Nephron (organoid): ENCODE measurements at regions not wholly inside any gene's neighbourhood (a gene's known extent, or its start where the extent isn't known, plus 50 kb on each side); places are given as distances from the start of the nearest gene placed in this dataset.
"Not testable (repeated sequence)": the region's sequence is repeated elsewhere in the genome, so short reads cannot be mapped to it uniquely, and the experiment has no call there.

Experiments
- H3K27ac Mint-ChIP-seq, 3 experiments: 2 replicates each; pipeline ENCODE4 v1.8.0; 2020; ENCODE audit warnings: mixed read lengths in 3 of 3, mild to moderate bottlenecking in 2 of 3, moderate library complexity in 1 of 3
- H3K27me3 Mint-ChIP-seq: 2 replicates; pipeline ENCODE4 v1.8.0; 2021; ENCODE audit warnings: low read depth, mild to moderate bottlenecking, moderate library complexity, mixed read lengths
- H3K36me3 Mint-ChIP-seq: 2 replicates; pipeline ENCODE4 v1.8.0; 2020; ENCODE audit warnings: low read depth, mixed read lengths
- H3K4me1 Mint-ChIP-seq: 2 replicates; pipeline ENCODE4 v1.8.0; 2020; ENCODE audit warnings: mixed read lengths
- H3K4me3 Mint-ChIP-seq, 3 experiments: 2 replicates each; pipeline ENCODE4 v1.8.0; 2020; ENCODE audit warnings: mild to moderate bottlenecking in 3 of 3, mixed read lengths in 3 of 3, moderate library complexity in 2 of 3
- H3K9me3 Mint-ChIP-seq: 2 replicates; pipeline ENCODE4 v1.8.0; 2020; ENCODE audit warnings: mixed read lengths
- TF ChIP-seq, protein P1 (sequence below), 3 experiments: fragments of 200-600 bp; sonication (generic); IDR thresholded peaks; one replicate each; pipeline ENCODE4 v1.5.0; 2021; ENCODE audit warnings: antibody characterized with exemption in 3 of 3; ENCODE audit not compliant: unreplicated experiment in 3 of 3

DNA sequence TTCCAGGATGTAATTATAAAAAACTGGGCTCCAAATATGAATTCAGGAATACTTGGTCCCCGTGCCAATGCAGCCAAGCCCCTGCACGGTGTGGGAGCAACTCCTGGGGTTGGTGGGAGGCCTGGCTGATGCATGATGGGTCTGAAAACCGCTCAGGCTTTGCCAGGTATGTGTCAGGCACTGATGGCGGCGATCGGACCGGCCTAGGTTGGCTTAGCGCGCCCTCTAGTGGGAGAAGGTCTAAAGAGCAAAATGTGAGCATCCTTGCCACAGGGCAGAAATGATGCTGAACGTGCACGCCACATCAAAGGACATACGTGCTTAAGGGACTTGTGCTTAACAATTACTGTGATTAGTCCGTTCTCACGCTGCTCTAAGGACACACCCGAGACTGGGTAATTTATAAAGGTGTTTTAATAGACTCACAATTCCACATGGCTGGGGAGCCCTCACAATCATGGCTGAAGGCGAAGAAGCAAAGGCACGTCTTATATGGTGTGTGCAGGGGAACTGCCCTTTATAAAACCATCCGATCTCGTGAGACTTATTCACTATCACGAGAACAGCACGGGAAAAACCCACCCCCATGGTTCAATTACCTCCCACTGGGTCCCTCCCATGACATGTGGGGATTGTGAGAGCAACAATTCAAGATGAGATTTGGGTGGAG lies 196.2 kb upstream of the PLGLB1 start:
- not testable (repeated sequence) for H3K27ac Mint-ChIP-seq, H3K9me3 Mint-ChIP-seq, H3K4me3 Mint-ChIP-seq, H3K27me3 Mint-ChIP-seq, H3K4me1 Mint-ChIP-seq, H3K36me3 Mint-ChIP-seq
- TF ChIP-seq, protein P1, sequence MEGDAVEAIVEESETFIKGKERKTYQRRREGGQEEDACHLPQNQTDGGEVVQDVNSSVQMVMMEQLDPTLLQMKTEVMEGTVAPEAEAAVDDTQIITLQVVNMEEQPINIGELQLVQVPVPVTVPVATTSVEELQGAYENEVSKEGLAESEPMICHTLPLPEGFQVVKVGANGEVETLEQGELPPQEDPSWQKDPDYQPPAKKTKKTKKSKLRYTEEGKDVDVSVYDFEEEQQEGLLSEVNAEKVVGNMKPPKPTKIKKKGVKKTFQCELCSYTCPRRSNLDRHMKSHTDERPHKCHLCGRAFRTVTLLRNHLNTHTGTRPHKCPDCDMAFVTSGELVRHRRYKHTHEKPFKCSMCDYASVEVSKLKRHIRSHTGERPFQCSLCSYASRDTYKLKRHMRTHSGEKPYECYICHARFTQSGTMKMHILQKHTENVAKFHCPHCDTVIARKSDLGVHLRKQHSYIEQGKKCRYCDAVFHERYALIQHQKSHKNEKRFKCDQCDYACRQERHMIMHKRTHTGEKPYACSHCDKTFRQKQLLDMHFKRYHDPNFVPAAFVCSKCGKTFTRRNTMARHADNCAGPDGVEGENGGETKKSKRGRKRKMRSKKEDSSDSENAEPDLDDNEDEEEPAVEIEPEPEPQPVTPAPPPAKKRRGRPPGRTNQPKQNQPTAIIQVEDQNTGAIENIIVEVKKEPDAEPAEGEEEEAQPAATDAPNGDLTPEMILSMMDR (IDR thresholded peaks at IDR 0.05; ENCODE audit: unreplicated experiment in 3 of 3): peak in 1 of 3 experiments; percentile 13

DNA sequence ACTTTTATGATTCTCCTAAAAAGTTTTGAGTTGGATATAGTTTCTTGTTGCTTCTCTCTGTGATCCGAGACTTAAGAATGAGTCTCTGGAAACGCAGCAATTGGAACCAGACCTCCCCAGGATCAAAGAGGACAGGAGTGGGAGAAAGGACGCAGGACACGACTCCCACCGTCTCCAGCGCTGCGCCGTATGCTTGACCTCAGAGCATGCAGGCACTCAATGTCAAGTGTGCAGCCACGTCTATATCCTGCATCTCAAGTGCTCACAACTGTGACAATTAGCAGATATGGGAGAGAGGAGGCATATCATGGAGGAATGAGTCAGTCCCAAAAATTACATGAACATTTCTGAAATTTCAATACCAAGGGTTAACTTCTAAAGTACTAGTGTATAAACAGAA lies 199.0 kb upstream of the PLGLB1 start:
- not testable (repeated sequence) for H3K36me3 Mint-ChIP-seq, H3K27me3 Mint-ChIP-seq, H3K4me1 Mint-ChIP-seq, H3K9me3 Mint-ChIP-seq, H3K4me3 Mint-ChIP-seq, H3K27ac Mint-ChIP-seq

- H3K9me3 Mint-ChIP-seq, H3K27ac Mint-ChIP-seq, H3K36me3 Mint-ChIP-seq, H3K27me3 Mint-ChIP-seq, H3K4me1 Mint-ChIP-seq, H3K4me3 Mint-ChIP-seq: not testable (repeated sequence)
Observed at GRCh38 chr2:87222131-87222530, 200.5 kb upstream of the PLGLB1 start.

DNA sequence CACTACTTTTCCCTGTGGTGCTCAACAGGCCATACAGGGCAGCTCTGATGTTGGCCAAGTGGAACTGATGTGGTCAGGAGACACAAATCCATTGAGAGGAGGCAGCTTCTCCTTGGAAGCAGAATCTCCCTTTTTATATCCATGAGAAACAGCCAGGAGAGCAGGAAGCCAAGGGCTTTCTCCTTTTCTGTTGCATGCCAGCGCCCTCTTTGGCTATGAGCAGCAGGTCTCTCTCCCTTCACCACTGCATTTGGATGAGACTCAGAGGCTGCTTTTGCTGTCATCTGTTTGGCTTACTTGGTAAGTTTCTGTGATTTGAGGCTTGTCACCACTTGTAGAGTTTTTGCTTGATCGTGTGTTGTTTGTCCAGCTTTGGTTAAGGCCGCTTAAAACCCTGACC lies 202.2 kb upstream of the PLGLB1 start:
- not testable (repeated sequence) for H3K4me1 Mint-ChIP-seq, H3K27ac Mint-ChIP-seq, H3K36me3 Mint-ChIP-seq, H3K4me3 Mint-ChIP-seq, H3K9me3 Mint-ChIP-seq, H3K27me3 Mint-ChIP-seq

DNA sequence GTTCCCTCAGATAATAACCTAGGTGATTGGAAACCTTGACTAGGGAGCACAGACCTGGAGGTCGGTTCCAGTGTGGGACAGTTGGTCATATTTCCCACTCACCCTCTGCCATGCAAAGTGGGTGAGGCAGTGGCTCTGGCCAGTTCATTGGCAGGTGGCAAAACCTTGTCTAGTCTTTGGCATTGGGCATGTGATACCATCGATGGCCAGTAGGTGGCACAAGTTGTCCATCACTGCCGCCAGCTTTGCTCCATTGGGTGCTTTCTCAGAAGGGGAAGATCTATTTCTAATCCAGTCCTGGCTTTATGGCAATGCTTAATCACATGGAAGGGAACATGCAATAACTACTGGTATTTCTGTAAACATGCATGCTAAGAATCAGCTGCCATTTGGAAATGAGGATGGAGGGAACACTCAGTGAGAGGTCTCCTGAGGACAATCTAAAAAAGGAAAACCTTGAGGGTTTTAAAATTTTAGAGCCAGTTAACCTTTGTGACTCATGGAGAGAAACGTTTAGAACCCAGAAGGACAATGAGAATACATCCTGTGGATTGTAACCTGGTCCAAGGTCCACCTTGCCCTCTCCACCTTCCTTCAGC lies 207.5 kb upstream of the PLGLB1 start:
- not testable (repeated sequence) for H3K4me3 Mint-ChIP-seq, H3K36me3 Mint-ChIP-seq, H3K4me1 Mint-ChIP-seq, H3K27ac Mint-ChIP-seq, H3K9me3 Mint-ChIP-seq, H3K27me3 Mint-ChIP-seq
- TF ChIP-seq, protein P1 (IDR thresholded peaks at IDR 0.05; ENCODE audit: unreplicated experiment in 3 of 3): peak in 2 of 3 experiments; percentile 51 to 56

DNA sequence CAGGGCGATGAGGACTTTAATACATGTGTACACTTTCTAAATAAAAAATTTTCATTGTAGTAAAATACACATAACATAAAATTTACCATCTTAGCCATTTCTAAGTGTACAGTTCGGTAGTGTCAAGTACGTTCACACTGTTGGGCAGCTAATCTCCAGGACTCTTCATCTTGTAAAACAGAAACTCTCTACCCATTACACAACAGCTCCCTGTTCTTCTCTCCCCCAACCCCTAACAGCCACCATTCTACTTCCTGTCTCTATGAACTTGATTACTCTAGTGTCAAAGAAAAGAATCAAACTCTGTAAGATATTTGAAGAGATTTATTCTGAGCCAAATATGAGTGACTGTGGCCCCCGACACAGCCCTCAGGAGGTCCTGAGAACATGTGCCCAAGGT lies 208.3 kb upstream of the PLGLB1 start:
- H3K27me3 Mint-ChIP-seq, H3K9me3 Mint-ChIP-seq: not testable (repeated sequence)

DNA sequence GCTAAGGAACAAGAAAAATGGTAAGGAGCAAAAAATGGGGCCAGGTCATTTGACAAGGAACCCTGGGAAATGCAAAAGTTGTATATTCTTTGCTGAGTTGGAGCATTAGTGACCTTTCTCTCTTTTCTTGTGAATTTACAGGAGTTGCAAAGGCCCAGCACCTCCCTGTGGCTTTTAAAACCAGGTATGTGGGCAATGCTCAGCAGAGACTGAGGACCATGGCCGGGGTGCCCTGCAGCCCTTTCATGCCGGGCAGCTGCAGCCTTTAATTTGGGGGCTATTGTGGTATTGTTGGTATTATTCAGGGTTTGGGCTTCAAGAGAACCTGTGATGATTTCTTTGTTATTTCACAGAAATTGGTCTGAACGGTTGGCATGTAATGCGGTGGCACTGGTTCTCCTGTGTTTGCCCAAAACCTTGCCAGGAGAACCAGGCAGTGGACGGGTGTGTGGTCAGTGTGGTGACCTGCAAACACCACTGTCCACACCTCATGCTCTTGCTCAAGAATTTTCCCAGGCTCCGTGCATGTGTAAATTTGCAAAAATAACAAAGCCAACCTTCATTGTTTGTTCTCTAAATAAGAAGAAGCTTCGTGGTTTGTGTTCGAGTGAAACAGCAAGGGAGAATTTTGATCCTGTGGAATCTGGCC lies 213.8 kb upstream of the PLGLB1 start:
- not testable (repeated sequence) for H3K4me1 Mint-ChIP-seq, H3K9me3 Mint-ChIP-seq, H3K4me3 Mint-ChIP-seq, H3K27ac Mint-ChIP-seq, H3K27me3 Mint-ChIP-seq, H3K36me3 Mint-ChIP-seq

More for the DNA sequence above, 208.3 kb upstream of the PLGLB1 start:
- H3K27ac Mint-ChIP-seq, H3K4me3 Mint-ChIP-seq, H3K4me1 Mint-ChIP-seq, H3K36me3 Mint-ChIP-seq: not testable (repeated sequence)

GRCh38 chr2:87237570-87238336 lies 216.1 kb upstream of the PLGLB1 start:
- H3K27ac Mint-ChIP-seq, H3K9me3 Mint-ChIP-seq, H3K4me1 Mint-ChIP-seq, H3K27me3 Mint-ChIP-seq, H3K36me3 Mint-ChIP-seq, H3K4me3 Mint-ChIP-seq: not testable (repeated sequence)

- not testable (repeated sequence) for H3K4me1 Mint-ChIP-seq, H3K27ac Mint-ChIP-seq, H3K27me3 Mint-ChIP-seq, H3K4me3 Mint-ChIP-seq, H3K9me3 Mint-ChIP-seq, H3K36me3 Mint-ChIP-seq
Observed at GRCh38 chr2:87239558-87240215, 218.0 kb upstream of the PLGLB1 start.

GRCh38 chr2:87246066-87246717 lies 224.5 kb upstream of the PLGLB1 start:
- not testable (repeated sequence) for H3K27ac Mint-ChIP-seq, H3K4me3 Mint-ChIP-seq, H3K9me3 Mint-ChIP-seq, H3K36me3 Mint-ChIP-seq, H3K4me1 Mint-ChIP-seq, H3K27me3 Mint-ChIP-seq

DNA sequence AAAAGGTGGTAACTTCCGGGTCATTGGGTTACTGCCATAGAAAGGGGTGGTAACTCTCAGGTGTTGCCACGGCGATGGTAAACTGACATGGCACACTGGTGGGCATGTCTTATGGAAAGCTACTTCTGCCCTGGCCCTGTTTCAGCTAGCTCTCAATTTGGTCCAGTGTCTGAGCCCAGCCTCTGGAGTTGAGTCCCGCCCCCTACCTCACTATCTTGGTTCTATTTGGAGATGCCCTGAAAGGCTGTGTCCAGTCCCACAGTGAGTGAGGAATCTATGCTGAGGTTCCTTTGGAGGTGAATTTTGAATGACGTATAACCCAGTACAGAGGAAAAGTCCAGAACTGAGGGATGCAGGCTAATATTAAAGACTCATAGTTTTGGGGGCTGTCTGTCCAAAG lies 230.4 kb upstream of the PLGLB1 start:
- not testable (repeated sequence) for H3K9me3 Mint-ChIP-seq, H3K4me3 Mint-ChIP-seq, H3K4me1 Mint-ChIP-seq

GRCh38 chr2:87254562-87254961 lies 232.9 kb upstream of the PLGLB1 start:
- not testable (repeated sequence) for H3K9me3 Mint-ChIP-seq, H3K27ac Mint-ChIP-seq, H3K4me1 Mint-ChIP-seq, H3K36me3 Mint-ChIP-seq, H3K4me3 Mint-ChIP-seq, H3K27me3 Mint-ChIP-seq

More for the DNA sequence above, 230.4 kb upstream of the PLGLB1 start:
- H3K27ac Mint-ChIP-seq, H3K36me3 Mint-ChIP-seq, H3K27me3 Mint-ChIP-seq: not testable (repeated sequence)
